Upper lobe of left lung (tissue), 6 donors: ENCODE measurements at regions not wholly inside any gene's neighbourhood (a gene's known extent, or its start where the extent isn't known, plus 50 kb on each side); places are given as distances from the start of the nearest gene placed in this dataset.

ENCODE experiments used
- ATAC-seq, 2 donors: fragments of 200-7000 bp; cut with Tn5 transposase; one replicate each; pipeline ENCODE4 v1.9.1; 2022; ENCODE audit warnings: mild to moderate bottlenecking in 2 of 2, moderate library complexity in 2 of 2; ENCODE audit not compliant: low FRiP score in 2 of 2
- DNase-seq, 2 donors: peaks; one replicate each; pipeline ENCODE4 v3.0.0-alpha.2; 2019 to 2020
- H3K27ac ChIP-seq, 4 donors: fragments of 200-600 bp; sonication (generic); one replicate each; pipeline ENCODE4 v1.5.1; 2016 to 2019
- H3K27me3 ChIP-seq, 4 donors: fragments of 200-600 bp; sonication (generic); one replicate each; pipeline ENCODE4 v1.5.1; 2017 to 2019
- H3K36me3 ChIP-seq, 4 donors: fragments of 200-600 bp; sonication (generic); one replicate each; pipeline ENCODE4 v1.5.1; 2016 to 2019
- H3K4me1 ChIP-seq, 4 donors: fragments of 200-600 bp; sonication (generic); one replicate each; pipeline ENCODE4 v1.5.1; 2018 to 2019
- H3K4me3 ChIP-seq, 4 donors: fragments of 200-600 bp; sonication (generic); one replicate each; pipeline ENCODE4 v1.5.1; 2017 to 2019; ENCODE audit warnings: mild to moderate bottlenecking in 2 of 4, moderate library complexity in 1 of 4
- H3K9me3 ChIP-seq, 4 donors: fragments of 200-600 bp; sonication (generic); one replicate each; pipeline ENCODE4 v1.5.1; 2018 to 2019
- CTCF ChIP-seq, 6 experiments: fragments of 450-650 bp in 4 of 6; fragments of 200-600 bp in 2 of 6; sonication (generic) in 2 of 6; IDR thresholded peaks; one replicate each; pipeline ENCODE4 v1.5.1; 2016 to 2019; ENCODE audit warnings: antibody characterized with exemption in 6 of 6
- EP300 ChIP-seq, 4 donors: sonication (generic); formaldehyde crosslinking; IDR thresholded peaks; one replicate each; pipeline ENCODE4 v1.5.1; 2017; ENCODE audit warnings: antibody characterized with exemption in 4 of 4, control low read depth in 2 of 4
- POLR2A ChIP-seq, 4 donors: fragments of 450-650 bp; IDR thresholded peaks; one replicate each; pipeline ENCODE4 v1.5.1; 2016 to 2017; ENCODE audit warnings: antibody characterized with exemption in 4 of 4, mild to moderate bottlenecking in 2 of 4
- POLR2AphosphoS5 ChIP-seq, 2 donors: sonication (generic); formaldehyde crosslinking; IDR thresholded peaks; one replicate each; pipeline ENCODE4 v1.5.1; 2017; ENCODE audit warnings: antibody characterized with exemption in 2 of 2
- WGBS, 2 donors: methylation state at CpG; one replicate each; pipeline ENCODE4 v1.1.5; 2017 to 2018; 5-methylcytosine and 5-hydroxymethylcytosine counted together
- donor health status: DM: no; HTN: no; CAD: no; lungs with moderate emphysema.
- donor health status: DM: no; HTN: yes; CAD: no; lungs with severe emphysema.

- Histone ChIP-seq H3K27me3 (no peaks in the 10 kb centered on the region), H3K4me3 (no peak overlapping the region), H3K36me3 (no peaks in the 10 kb centered on the region), H3K9me3 (peaks cover 0 to 7% (median 0%) of the 10 kb centered on the region in 4 donors), H3K27ac (no peak overlapping the region), H3K4me1 (no peaks in the 10 kb centered on the region)
- DNase-seq (no peak), ATAC-seq (no peak)
- WGBS, 2 donors = no CpG with 5 or more reads among the region's 1 CpG
- TF ChIP-seq POLR2AphosphoS5 (IDR thresholded peaks at IDR 0.05) = no peak
- no peak for TF ChIP-seq POLR2A (IDR thresholded peaks at IDR 0.05)
- TF ChIP-seq CTCF (IDR thresholded peaks at IDR 0.05) = no peak
- no peak for TF ChIP-seq EP300 (IDR thresholded peaks at IDR 0.05)
Measured at GRCh38 chr4:162699629-162700028, 467.1 kb downstream of the NAF1 start.

DNA sequence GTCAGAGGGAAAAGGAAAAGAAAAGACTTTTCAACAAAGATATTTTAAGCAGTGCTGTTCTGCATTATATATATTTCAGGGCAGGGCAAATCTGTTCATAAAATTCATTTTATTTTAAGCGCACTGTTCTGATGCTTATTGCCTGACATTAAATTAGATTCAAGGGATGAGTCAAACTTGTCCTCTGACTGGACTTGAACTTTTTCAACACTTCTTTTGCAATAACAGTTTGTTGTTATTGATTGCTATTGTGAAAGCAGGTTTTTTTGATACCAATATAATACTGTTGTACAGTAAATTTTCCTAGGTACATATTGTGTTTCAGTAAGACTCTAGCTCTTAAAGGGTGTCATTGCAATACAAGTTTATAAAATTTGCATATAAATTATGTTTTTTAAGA is 481.3 kb downstream of the NAF1 start:
- TF ChIP-seq POLR2A (IDR thresholded peaks at IDR 0.05) (no peak), POLR2AphosphoS5 (IDR thresholded peaks at IDR 0.05) (no peak), CTCF (IDR thresholded peaks at IDR 0.05) (no peak), EP300 (IDR thresholded peaks at IDR 0.05) (no peak)
- ATAC-seq = no peak
- Histone ChIP-seq H3K9me3 (no peaks in the 10 kb centered on the region), H3K27ac (no peak overlapping the region), H3K27me3 (no peaks in the 10 kb centered on the region), H3K4me1 (no peaks in the 10 kb centered on the region), H3K4me3 (no peak overlapping the region), H3K36me3 (no peaks in the 10 kb centered on the region)
- WGBS, 2 donors = 96 to 97% methylated on average over 1 of the region's 1 CpG
- DNase-seq = no peak

- no peak overlapping the region for H3K27ac ChIP-seq
- H3K4me1 ChIP-seq = no peaks in the 10 kb centered on the region
- TF ChIP-seq EP300 (IDR thresholded peaks at IDR 0.05) = no peak
- no peak for TF ChIP-seq CTCF (IDR thresholded peaks at IDR 0.05)
- no peak for TF ChIP-seq POLR2A (IDR thresholded peaks at IDR 0.05)
- no peak for TF ChIP-seq POLR2AphosphoS5 (IDR thresholded peaks at IDR 0.05)
- no peaks in the 10 kb centered on the region for H3K9me3 ChIP-seq
- H3K4me3 ChIP-seq = no peak overlapping the region
- no peaks in the 10 kb centered on the region for H3K27me3 ChIP-seq
- H3K36me3 ChIP-seq = no peaks in the 10 kb centered on the region
- no peak for DNase-seq
- no peak for ATAC-seq
Measured at GRCh38 chr4:162684998-162685397, 481.7 kb downstream of the NAF1 start.

GRCh38 chr4:162684371-162684700 is 482.4 kb downstream of the NAF1 start:
- DNase-seq = no peak
- H3K4me3 ChIP-seq = no peak overlapping the region
- no peaks in the 10 kb centered on the region for H3K9me3 ChIP-seq
- H3K36me3 ChIP-seq = no peaks in the 10 kb centered on the region
- TF ChIP-seq EP300 (IDR thresholded peaks at IDR 0.05) (no peak), POLR2AphosphoS5 (IDR thresholded peaks at IDR 0.05) (no peak), CTCF (IDR thresholded peaks at IDR 0.05) (no peak), POLR2A (IDR thresholded peaks at IDR 0.05) (no peak)
- no peaks in the 10 kb centered on the region for H3K4me1 ChIP-seq
- no peaks in the 10 kb centered on the region for H3K27me3 ChIP-seq
- no peak for ATAC-seq
- H3K27ac ChIP-seq = no peak overlapping the region

DNA sequence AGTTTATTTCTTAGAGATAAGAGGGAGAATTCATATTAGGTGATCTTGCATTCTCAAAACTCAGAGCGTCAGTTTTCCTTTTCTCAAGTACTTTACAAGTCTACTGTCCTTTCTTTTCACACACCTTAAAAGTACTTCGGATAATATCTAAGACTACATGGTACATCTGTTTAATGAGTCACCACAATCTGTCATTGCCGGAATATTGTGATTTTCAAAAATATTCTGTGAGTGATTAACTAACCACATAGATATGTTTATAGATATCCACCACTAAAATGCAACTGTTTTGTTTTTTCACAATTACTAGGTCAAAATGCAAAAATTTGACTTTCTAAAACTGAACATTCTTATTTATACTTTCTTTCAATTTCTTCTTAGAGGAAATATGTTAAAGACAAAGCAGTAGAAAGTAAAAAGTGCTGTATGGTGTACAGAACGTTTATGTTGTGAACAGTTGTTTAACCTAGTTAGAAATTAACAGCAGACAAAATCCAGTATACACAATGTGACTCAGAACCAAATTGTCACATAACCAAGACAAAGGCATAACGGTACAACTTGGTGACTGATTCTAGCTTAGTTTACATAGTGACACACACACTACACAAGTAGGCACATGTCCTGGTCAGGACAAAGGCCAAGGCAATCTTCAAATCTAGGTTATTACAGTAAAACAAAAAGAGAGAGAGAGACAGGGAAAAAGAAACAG is 482.9 kb downstream of the NAF1 start:
- no peak for ATAC-seq
- WGBS, 2 donors = 56 to 66% methylated on average over 5 of the region's 5 CpGs
- TF ChIP-seq CTCF (IDR thresholded peaks at IDR 0.05) (no peak), EP300 (IDR thresholded peaks at IDR 0.05) (no peak), POLR2A (IDR thresholded peaks at IDR 0.05) (no peak), POLR2AphosphoS5 (IDR thresholded peaks at IDR 0.05) (no peak)

More for the DNA sequence above, 482.9 kb downstream of the NAF1 start:
- no peak overlapping the region for H3K27ac ChIP-seq
- no peak overlapping the region for H3K4me3 ChIP-seq
- no peak for DNase-seq
- H3K27me3 ChIP-seq = no peaks in the 10 kb centered on the region
- H3K4me1 ChIP-seq = no peaks in the 10 kb centered on the region
- no peaks in the 10 kb centered on the region for H3K36me3 ChIP-seq
- no peaks in the 10 kb centered on the region for H3K9me3 ChIP-seq
